IMR-90 (cell line): ENCODE measurements at regions not wholly inside any gene's neighbourhood (a gene's known extent, or its start where the extent isn't known, plus 50 kb on each side); places are given as distances from the start of the nearest gene placed in this dataset.
"Not testable (repeated sequence)": the region's sequence is repeated elsewhere in the genome, so short reads cannot be mapped to it uniquely, and the experiment has no call there.

Source experiments
- BHLHE40 ChIP-seq: fragments of 150-350 bp; IDR thresholded peaks from 2 replicates; pipeline ENCODE4 v1.6.1; 2016; ENCODE audit warnings: mild to moderate bottlenecking, low read depth, low read length
- POLR2A ChIP-seq: IDR thresholded peaks from 2 replicates; pipeline ENCODE4 v1.6.1; 2012; ENCODE audit warnings: mild to moderate bottlenecking, low read depth, low read length

DNA sequence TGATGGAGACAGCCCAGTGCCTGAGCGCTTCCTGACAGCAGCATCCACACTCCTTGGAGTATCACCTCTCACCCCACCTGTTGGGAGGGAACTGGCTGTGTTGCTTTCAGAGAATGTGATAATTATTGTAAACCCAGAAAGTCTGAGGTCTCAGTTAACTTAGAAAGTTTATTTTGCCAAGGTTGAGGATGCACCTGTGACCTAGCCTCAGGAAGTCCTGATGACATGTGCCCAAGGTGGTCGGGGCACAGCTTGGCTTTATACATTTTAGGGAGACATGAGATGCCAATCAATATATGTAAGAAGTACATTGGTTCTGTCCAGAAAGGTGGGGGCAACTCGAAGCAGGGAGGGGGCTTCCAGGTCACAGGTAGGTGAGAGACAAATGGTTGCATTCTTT is 153.3 kb upstream of the RFLNA start:
- TF ChIP-seq POLR2A, BHLHE40: not testable (repeated sequence)
